Middle frontal gyrus (tissue), 1 donor: ENCODE measurements at regions not wholly inside any gene's neighbourhood (a gene's known extent, or its start where the extent isn't known, plus 50 kb on each side); places are given as distances from the start of the nearest gene placed in this dataset.

Experiments
- DNase-seq: peaks from one replicate; pipeline ENCODE4 v3.0.0-alpha.2; 2015; ENCODE audit warnings: low spot score; ENCODE audit errors: extremely low spot score

DNA sequence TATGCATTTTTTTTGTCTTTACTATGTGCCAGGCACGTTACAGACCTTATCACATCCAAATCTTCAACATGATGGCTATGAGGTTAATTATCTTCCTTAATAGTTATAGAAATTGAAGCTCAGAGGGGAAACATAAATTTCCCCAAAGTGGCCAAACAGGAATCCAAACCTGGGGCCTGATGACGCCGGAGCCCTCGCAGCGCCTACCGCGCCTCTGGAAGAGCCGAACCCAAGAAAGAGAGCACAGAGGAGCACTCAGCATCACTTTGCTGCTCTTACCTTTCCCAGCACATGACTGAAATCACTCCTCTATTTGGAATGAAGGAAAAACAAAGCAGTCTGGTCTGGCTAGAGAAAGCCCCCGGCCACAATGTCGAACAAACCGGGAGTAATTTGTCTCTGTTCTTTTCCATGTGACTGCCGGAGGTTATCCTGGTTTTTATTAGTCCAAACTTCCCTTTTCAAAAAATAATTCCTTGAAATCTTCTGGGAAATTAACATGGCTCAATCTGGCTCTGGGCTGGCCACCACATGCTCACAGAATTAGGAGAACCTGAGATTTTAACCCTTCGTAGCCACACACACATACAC, 195.5 kb downstream of the ADSS2 start:
- no peak for DNase-seq

DNA sequence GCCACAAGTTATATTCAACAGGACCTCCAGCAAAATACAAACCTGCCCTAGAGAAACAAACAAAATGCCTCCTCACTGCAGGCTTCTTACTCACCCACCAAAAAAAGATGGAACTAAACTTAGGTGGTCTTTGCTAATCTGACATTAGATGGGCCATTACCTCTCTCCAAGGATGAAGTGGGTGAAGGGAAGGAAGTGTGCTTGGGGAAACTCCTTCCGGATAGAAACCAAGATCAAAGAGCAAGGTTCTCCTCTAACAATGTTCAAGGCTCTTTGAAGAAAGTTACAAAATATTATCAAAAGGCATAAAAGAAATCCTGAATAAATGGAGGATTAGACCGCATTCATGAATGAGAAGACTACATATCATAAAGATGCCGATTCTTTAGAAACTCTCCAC, 187.5 kb downstream of the ADSS2 start:
- DNase-seq: no peak

DNA sequence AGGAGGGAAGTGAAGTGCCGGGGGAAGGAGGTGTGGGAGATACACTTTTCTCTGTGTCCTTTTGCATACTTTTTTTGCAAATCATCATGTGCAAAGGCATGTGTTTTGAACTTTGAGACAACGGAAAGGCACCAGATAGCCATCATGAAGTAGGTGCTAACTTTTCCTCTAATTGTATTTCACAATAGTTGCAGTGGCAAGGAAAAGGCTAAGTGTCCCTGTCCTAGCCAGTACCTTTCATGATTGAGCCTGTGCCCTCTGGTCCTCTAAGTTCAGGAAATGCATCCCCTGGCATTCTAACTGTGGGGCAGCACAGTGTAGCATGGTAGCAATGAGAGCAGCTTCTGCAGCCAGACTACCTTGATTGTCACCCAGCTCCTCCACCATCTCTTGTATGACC, 186.2 kb downstream of the ADSS2 start:
- DNase-seq: no peak

DNA sequence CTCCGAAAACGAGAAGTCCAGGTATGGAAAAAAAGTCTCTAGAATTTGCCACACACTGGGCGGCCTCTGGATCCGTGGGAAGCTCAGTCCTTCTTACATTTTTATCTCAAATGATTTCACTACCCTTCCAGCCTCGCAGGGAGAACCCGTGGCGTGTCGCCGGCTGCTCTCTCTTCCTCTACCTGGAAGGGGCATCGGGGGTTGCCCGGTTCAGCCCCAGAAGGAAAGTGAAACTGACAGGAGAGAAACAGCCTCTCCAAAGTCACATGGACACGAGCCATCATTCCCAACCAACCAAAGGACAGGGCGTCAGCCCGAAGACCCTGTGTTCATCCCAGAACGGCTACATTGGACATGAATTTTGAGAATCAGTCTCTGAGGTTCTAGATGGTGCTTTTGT, 182.5 kb downstream of the ADSS2 start:
- no peak for DNase-seq

DNA sequence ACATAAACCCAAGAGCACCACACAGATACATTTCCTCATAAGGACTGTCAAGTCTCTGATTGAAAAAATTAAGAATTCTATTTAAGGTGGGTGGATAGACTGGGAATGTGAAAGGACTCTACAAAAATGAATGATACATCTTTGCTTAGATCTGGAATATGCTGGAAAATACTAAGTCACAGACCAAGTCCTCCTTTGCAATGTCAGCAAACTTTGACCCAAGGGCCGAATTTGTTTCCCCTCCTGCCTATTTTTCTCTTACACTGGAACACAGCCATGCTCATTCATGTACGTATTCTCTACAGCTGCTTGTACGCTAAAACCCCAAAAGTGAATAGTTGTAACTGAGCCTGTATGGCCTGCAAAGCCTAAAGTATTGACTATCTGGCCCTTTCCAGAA, 180.7 kb downstream of the ADSS2 start:
- DNase-seq: no peak

DNA sequence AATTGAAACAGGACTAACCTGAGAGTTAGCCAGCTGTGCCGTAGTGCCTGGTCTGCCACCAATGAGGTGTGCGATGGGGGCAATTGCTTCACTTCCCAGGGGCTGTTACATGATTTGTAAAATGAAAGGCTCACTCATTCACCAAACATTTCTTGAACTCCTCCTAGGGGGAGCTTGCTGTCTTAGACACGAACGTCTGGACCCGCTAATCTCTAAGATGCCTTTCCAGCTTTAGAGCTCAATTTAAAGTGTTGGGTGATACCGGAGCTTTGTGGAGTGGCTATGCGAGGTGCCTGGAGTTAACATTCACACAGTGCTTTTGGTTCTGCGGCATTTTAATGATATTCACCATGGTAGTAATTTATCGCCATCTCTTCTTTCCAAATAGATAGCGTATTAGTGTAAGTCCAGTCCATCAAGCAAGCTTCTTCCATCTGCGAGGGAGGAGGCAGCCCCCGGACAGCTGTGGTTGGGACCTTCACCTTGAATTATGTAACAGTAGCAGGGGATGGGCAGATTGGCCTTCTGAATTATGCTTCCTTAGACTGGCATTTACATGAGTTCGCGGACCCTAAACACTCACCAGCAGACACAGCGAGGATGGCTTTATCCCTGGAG, 179.9 kb downstream of the ADSS2 start:
- no peak for DNase-seq

DNA sequence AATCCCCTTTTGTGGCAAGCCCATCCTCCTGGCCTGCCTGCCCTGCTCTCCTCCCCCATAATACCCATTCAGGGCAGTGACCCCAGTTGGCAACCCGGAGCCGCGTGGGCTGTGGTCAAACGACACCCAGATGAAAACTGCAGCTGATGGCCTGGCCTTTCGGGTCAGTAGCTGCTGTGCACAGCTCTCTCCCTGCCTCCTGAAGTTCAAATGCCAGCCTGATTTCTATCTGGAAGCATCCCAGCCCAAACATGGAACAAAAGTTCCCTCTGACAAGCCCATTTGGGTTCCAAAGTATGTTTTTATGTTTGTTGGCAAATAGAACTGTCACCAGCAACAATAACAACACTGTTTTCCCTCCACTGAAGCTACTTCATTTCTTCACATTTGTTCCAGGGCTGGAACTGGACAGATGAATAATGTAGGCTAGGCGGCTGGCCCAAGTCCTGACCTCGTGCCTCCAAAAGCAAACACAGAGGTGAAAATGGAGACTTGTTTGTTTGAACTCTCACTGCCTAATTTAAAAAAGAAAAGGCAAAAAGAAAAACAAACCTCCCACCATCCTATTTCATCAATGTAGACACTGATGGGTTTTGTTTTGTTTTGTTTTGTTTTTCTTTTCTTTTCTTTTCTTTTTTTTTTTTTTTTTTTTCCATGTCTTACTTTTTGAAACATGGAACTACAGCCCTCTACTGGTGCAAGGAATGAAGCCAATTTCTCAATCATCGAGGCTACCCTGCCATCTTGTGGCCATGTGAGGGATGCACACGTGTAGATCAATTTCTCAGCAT, 179.0 kb downstream of the ADSS2 start:
- peak; percentile 81 for DNase-seq

DNA sequence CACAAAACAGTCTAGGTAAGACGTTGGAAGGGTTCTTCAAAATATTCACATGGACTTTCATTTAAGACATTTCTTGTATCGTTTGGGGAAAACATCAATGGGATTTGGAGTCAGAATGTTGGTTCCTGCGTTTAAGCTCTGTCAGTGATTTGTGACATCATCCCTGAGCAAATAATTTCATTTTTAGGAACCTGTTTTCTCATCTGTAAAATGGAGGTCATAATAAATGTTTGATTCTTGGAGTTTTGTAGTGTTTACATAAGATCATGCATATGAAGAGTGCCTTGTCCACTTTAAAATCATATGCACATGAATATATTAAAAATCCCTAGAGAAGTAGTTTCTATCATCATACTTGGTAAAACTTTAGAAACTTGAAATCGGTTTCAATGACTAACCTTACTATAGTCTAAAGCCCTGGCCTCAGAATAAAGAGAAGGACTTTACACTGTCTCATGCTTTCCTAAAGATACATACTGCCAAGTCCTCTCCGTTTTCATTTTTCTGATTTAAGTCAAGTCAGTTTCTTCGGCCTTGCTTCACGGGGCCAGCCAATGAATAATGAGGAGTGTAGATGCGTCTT, 178.4 kb downstream of the ADSS2 start:
- peak; percentile 7 for DNase-seq

DNA sequence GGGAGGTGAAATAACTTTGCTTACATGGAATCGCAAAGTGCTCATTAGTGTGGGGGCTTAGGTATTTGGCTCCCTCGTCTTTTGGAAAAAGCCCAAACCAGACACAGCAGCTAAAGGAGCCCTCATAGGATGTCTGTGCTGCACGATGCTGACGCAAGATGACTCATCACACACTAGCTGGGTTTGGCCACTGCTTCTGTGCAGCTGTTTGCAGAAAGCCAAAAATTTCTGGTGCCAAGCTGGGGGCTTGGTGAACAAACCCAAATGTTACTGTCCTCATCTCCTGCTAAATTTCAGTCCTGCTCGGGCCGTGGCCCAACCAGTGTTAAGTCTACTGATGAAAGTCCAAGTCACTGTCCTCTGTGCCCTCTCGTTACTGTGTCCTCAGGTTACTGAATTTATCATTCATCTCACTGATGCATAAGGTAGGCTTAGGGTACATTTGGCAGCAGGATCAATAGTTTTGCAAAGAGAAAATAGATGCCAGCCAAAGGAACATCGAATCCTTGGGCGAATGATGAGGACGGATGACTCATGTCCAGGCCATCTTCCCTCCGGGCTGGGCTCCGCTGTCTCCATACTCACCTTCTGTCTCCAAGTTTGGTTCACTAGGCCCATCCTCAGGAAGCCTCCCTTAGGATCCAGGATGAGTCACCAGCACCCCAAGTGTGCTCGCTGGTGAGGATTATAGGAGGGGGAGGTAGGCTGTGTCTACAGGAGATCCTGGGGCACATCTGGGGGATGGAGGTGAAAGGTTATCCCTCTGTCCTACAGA, 177.7 kb downstream of the ADSS2 start:
- DNase-seq: peak; percentile 47

DNA sequence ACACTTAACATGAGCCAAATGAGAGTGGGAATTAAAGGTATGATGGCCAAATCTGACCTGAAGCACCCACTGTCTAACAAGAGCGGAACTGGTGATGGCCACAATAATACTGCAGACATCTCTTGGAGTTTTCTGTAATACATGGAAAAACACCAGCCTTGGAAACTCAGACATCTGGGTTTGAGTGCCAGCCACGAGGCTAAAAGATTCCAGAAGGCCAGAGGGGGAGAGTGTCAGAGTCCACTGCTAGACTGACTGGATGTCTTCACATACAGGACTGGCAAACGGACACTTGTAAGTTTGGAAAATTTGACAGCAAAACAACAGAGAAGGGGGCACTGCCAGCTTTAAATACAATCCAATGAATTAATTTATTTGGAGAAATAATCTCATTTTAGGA, 175.1 kb downstream of the ADSS2 start:
- no peak for DNase-seq

DNA sequence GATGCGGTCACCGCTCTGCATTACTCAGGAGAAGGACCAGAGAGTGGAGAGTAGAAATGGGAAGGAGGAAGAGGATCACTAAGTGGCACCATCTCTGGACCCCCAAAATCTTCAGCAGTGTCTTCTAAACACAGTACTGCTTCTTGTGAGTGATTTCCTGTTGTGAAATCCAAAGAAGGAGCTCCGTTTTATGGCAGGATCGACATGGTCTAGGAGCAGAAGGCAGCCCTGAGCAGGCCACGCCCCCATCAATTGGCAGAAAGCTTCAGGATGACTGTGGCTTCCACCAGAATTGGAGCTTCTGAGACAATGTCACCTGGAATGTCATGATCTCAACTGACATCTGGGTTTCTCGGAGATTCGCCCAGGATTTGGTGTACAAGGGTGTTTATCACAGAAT, 171.5 kb downstream of the ADSS2 start:
- no peak for DNase-seq

DNA sequence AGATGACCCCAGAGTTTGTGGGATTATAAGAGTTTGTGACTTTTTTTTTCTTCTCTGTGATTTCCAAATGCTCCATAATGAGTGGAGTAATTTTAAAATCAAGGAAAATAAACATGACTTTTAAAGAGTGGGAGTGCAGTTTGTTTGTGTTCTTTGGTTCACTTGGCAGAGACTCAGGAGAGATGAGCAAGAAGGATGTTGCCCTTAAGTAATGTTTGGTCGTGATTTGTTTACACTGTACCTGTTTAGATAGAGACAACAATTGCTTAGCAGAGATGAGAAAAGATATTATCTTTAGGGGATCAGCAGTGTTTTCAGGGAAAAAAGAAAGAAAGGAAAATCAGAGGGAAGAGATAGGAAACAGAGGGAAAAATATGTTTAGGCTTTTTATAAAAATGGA, 170.8 kb downstream of the ADSS2 start:
- DNase-seq: no peak

DNA sequence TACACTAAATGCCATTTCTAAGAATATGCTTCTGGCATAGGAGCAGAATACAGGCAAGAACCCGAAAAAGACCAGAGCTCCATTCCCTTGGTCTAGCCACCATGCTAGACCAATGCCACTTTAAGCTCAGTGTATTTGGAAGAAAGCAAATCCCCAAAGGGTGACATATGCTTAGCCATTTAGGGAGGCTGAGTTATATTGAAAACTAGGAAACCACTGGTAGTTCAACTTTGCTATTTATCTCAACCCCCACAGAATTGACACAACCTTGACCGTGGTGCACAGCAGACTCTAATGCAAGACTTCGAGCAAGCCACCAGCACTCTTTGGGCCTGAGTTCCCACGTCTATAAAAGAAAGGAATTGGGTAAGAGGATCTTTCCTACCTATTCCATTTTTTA, 167.9 kb downstream of the ADSS2 start:
- DNase-seq: no peak

DNA sequence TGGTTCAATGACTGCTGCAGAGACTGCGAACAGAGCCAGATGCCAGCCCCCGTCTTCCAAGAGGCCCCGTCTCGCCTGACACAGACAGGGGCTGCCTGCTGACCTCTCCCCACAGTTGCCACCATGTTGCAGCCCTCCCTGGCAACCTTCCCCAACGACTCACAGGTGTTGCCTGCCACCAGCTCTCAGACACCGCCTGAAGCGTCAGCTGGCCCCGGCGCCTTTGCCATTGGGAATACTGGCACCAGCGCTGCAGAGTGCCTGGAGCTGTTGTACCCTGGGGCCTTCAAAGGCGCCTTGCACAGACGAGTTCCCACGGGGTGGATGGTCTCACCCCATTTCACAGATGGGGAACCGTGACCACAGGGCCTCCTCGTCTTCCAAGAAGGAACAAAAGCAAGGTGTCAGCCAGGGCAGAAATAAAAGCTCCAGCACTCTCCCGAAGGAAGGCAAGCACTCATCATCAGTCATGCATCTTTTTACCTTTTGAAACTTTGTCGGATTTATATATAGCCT, 167.0 kb downstream of the ADSS2 start:
- DNase-seq: no peak

DNA sequence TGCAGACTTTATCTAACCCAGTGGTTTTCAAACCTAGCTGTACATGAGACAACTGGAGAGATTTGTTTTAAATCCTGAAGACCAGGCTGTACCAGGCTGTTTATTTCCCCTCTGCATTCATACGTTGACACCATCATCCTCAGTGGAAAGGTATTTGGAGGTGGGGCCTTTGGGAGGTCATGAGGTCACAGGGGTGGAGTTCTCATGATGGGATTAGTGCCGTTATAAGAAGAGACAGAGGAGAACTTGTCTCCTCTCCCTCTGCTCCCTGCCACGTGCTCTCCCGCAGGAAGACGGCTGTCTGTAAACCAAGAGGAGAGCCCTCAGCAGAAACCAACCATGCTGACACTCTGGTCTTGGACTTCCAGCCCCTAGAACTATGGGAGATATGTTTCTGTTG, 165.4 kb downstream of the ADSS2 start:
- no peak for DNase-seq

DNA sequence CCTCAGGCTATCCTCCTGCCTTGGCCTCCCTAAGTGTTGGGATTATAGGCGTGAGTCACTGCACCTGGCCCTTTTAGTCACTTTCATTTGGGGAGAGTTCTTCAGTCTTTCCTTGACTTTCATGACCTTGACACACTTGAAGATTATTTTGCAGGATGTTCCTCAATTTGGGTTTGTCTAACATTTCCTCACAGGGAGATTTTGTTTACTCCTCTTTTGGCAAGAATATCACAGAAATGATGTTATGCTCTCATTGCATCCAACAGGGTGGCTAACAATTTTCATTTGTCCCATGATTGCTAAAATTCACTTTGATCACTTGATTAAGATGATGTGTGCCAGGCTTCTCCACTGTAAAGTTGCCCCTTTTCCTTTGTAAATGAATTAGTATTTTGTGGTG, 164.0 kb downstream of the ADSS2 start:
- no peak for DNase-seq

DNA sequence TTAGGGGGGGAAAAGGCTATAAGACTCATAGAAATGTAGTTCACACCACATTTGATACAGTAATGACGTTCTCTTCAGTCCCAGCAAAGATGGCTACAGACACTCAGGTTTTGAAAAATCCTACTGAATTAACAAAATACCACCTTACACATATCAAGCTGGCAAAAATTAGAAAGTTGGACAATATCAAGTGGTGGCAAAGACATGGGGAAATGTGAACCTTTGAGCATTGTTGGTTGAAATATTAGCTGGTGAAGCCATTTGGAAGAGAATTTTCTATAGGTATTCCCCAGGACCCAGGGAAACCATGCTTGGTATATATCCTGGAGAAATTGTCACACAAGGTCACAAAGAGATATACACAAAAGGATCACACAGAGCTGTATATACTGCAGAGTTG, 163.0 kb downstream of the ADSS2 start:
- no peak for DNase-seq

DNA sequence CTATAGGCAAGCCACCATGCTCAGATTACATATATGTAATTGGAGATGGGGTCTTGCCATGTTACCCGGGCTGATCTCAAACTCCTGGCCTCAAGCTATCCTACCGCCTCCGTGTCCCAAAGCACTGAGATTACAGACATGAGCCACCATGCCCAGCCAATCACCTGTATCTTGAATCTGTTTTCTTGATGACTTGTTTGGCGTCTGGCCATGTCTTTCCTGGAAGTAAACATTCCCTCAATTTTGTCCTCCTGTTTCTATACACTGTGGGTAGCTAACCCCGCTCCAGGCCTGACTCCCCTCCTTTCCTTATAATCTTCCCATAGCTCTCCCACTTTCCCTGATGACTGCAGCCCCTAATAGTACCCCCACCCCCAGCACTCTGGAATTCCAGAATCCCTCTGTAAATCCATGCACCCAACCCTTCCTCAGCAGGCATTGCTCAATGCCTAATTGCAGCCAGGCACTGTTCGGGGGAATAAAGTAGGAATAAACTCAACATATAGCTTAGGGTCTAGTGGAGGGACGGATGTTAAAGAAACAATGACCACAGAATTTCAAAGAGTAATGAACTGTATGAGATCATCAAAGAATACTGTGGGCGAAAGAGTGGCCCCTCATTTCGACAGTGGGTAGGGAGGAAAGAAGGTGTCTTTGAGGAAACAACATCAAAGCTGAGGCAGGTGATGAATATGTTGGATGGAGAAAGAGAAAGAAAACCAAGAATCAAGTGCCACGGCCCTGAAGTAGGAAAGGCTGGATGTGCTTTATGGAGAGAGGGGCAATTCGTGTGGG, 161.5 kb downstream of the ADSS2 start:
- no peak for DNase-seq

DNA sequence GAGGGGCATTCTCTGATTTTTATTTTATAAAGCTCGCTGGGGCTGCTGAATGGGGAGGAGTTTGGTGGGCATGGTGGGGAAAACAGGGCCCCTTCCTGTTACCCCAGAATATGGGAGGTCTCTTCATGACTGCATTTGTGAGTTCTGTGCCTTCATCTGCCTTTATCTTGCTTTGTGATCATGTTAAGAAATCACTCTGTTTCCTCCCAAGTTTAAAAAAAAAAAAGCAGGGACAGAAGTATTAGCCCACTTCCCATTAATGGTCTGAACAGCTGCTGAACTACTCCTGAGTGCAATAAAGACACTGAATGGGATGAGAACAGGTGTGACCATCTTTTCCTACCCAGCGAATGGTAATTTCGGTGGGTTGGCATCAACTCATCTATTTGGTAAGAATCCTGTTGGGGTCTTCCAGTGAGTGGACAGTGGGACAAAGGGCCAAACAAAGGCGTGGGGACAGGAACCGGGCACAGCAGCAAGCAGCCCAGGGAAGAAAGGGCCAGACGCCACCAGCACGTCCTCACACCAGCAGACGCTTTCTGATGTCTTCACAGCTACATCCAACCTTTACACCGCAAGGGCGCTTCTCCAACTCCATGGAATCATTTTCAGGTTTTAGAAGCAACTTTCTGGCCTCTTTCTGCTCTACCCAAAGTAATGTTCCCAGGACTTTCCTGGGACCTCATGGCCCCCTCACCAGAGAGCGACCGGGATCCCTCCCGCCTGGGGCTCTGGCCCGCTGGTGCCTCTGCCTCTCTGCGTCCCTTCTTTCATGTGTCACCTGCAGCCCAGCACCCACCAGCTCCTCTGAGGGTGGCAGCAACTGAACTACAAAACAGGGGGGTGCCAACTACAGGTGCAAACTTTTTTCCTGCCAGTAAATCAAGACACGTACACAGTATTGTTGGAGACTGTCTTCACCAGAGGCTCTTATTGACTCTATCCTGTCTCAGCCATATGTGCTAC, 160.2 kb downstream of the ADSS2 start:
- no peak for DNase-seq
